ENCODE measurements at regions not wholly inside any gene's neighbourhood (a gene's known extent, or its start where the extent isn't known, plus 50 kb on each side); places are given as distances from the start of the nearest gene placed in this dataset.

- TF ChIP-seq, protein P1, sequence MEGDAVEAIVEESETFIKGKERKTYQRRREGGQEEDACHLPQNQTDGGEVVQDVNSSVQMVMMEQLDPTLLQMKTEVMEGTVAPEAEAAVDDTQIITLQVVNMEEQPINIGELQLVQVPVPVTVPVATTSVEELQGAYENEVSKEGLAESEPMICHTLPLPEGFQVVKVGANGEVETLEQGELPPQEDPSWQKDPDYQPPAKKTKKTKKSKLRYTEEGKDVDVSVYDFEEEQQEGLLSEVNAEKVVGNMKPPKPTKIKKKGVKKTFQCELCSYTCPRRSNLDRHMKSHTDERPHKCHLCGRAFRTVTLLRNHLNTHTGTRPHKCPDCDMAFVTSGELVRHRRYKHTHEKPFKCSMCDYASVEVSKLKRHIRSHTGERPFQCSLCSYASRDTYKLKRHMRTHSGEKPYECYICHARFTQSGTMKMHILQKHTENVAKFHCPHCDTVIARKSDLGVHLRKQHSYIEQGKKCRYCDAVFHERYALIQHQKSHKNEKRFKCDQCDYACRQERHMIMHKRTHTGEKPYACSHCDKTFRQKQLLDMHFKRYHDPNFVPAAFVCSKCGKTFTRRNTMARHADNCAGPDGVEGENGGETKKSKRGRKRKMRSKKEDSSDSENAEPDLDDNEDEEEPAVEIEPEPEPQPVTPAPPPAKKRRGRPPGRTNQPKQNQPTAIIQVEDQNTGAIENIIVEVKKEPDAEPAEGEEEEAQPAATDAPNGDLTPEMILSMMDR (IDR thresholded peaks at IDR 0.05): no peak
- Histone ChIP-seq H2AFZ (no peak overlapping the region), H3K27me3 (ENCODE audit: control insufficient read depth, insufficient read depth, low read length) (no peaks in the 10 kb centered on the region), H3K4me3 (ENCODE audit: low read depth, low read length) (no peak overlapping the region), H3K79me2 (no peaks in the 10 kb centered on the region), H3K27ac (no peak overlapping the region), H3K36me3 (ENCODE audit: control insufficient read depth, insufficient read depth, low read length) (no peaks in the 10 kb centered on the region), H3K9ac (no peak overlapping the region), H3K9me3 (ENCODE audit: control insufficient read depth, low read length) (no peaks in the 10 kb centered on the region), H3K4me1 (peaks cover 16% of the 10 kb centered on the region), H3K4me2 (ENCODE audit: low read length) (no peak overlapping the region)
Measured at GRCh38 chr12:89215196-89215595, 137.1 kb downstream of the DUSP6 start.

DNA sequence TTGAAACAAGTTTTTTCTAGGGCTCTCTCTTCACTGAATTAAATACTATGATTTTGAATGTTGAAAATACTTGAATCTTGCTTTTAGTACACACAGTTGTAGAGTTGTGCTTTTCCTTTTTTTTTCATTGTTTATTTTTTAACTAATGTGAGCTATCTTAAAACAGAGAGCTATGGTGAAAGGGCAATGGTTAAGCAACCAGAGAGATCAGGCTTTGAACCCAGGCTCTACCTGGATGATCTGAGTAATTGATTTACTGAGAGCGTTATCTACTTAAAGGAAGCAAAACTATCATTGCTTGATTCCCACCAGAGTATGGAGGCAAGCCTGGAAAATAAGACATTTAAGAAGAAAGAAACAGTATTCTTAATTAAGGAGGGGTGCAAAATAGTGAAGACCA is 138.6 kb downstream of the DUSP6 start:
- Histone ChIP-seq H3K27ac (no peak overlapping the region), H3K36me3 (ENCODE audit: control insufficient read depth, insufficient read depth, low read length) (no peaks in the 10 kb centered on the region), H2AFZ (no peak overlapping the region), H3K9ac (no peak overlapping the region), H3K27me3 (ENCODE audit: control insufficient read depth, insufficient read depth, low read length) (no peaks in the 10 kb centered on the region), H3K4me2 (ENCODE audit: low read length) (no peak overlapping the region), H3K9me3 (ENCODE audit: control insufficient read depth, low read length) (no peaks in the 10 kb centered on the region), H3K79me2 (no peaks in the 10 kb centered on the region), H3K4me3 (ENCODE audit: low read depth, low read length) (no peak overlapping the region), H3K4me1 (peaks cover 16% of the 10 kb centered on the region)
- TF ChIP-seq, protein P1 (IDR thresholded peaks at IDR 0.05): no peak

- H3K36me3 ChIP-seq (ENCODE audit: control insufficient read depth, insufficient read depth, low read length): no peaks in the 10 kb centered on the region
- no peaks in the 10 kb centered on the region for H3K9me3 ChIP-seq (ENCODE audit: control insufficient read depth, low read length)
- H3K9ac ChIP-seq: no peak overlapping the region
- no peaks in the 10 kb centered on the region for H3K79me2 ChIP-seq
- no peaks in the 10 kb centered on the region for H3K27me3 ChIP-seq (ENCODE audit: control insufficient read depth, insufficient read depth, low read length)
- H3K4me3 ChIP-seq (ENCODE audit: low read depth, low read length): no peak overlapping the region
- peaks cover 16% of the 10 kb centered on the region for H3K4me1 ChIP-seq
- peak overlapping the region; percentile 78 for H3K27ac ChIP-seq
- H2AFZ ChIP-seq: peak overlapping the region; percentile 76
- no peak overlapping the region for H3K4me2 ChIP-seq (ENCODE audit: low read length)
- TF ChIP-seq, protein P1 (IDR thresholded peaks at IDR 0.05): no peak
Measured at GRCh38 chr12:89213139-89213538, 139.2 kb downstream of the DUSP6 start.

DNA sequence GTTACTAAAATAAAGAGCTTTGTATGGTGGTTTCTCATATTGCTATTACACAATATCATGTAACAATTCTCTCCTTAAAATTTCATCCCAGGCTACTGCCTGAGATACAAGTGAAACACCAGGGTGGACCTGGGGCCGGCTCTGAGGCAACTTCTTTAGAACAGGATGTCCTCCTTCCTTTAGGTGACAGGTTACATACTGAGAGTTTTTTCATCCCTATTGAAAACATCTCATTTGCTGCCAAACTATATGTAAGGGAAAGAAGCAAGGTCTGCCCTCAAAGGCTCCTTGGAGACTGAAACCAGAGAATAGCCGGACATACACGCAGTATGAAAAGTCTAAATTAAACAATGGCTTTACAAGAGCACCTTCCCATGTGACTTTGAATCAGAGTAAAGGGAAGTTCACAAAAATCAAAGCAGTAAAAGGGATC is 139.9 kb downstream of the DUSP6 start:
- H3K9ac ChIP-seq: no peak overlapping the region
- no peaks in the 10 kb centered on the region for H3K27me3 ChIP-seq (ENCODE audit: control insufficient read depth, insufficient read depth, low read length)
- H3K27ac ChIP-seq: peak overlapping the region; percentile 78
- H3K79me2 ChIP-seq: no peaks in the 10 kb centered on the region
- no peaks in the 10 kb centered on the region for H3K9me3 ChIP-seq (ENCODE audit: control insufficient read depth, low read length)
- H2AFZ ChIP-seq: peak overlapping the region; percentile 76
- H3K4me2 ChIP-seq (ENCODE audit: low read length): no peak overlapping the region
- no peaks in the 10 kb centered on the region for H3K36me3 ChIP-seq (ENCODE audit: control insufficient read depth, insufficient read depth, low read length)
- TF ChIP-seq, protein P1 (IDR thresholded peaks at IDR 0.05): no peak
- no peak overlapping the region for H3K4me3 ChIP-seq (ENCODE audit: low read depth, low read length)
- peaks cover 12% of the 10 kb centered on the region for H3K4me1 ChIP-seq

DNA sequence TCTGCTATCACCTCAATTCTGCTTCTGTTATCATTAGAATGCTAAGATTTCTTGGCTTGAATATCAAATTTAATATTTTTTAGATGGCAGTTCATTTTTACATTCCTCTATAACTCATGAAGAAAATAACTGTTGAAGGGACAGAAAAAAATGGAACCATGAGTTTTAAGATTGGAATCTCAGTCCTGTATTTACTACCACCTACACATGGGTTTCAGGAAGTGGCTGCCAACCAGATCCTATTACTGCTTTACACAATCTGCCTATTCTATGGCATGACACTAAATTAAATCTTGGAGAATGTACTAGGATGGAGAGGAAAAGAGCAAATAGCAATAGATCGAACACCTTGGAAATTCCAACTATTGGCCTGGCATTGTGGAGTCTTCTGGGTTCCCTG is 140.8 kb downstream of the DUSP6 start:
- H3K36me3 ChIP-seq (ENCODE audit: control insufficient read depth, insufficient read depth, low read length): no peaks in the 10 kb centered on the region
- no peaks in the 10 kb centered on the region for H3K9me3 ChIP-seq (ENCODE audit: control insufficient read depth, low read length)
- peak overlapping the region; percentile 76 for H2AFZ ChIP-seq
- H3K4me3 ChIP-seq (ENCODE audit: low read depth, low read length): no peak overlapping the region
- H3K4me2 ChIP-seq (ENCODE audit: low read length): no peak overlapping the region
- H3K79me2 ChIP-seq: no peaks in the 10 kb centered on the region
- no peak overlapping the region for H3K9ac ChIP-seq
- no peaks in the 10 kb centered on the region for H3K27me3 ChIP-seq (ENCODE audit: control insufficient read depth, insufficient read depth, low read length)
- TF ChIP-seq, protein P1 (IDR thresholded peaks at IDR 0.05): no peak
- H3K27ac ChIP-seq: peak overlapping the region; percentile 78
- H3K4me1 ChIP-seq: peaks cover 12% of the 10 kb centered on the region
